Large intestine (tissue), 3 donors: ENCODE measurements at regions not wholly inside any gene's neighbourhood (a gene's known extent, or its start where the extent isn't known, plus 50 kb on each side); places are given as distances from the start of the nearest gene placed in this dataset.

Experiments used
- DNase-seq, 2 donors: peaks; one replicate each; pipeline versions ENCODE4 v3.0.0 to v3.0.0-alpha.2; 2013
- H3K27ac ChIP-seq: one replicate; pipeline ENCODE4 v1.5.1; 2013; ENCODE audit warnings: low read length
- H3K27me3 ChIP-seq: 2 replicates; pipeline ENCODE4 v1.6.1; 2013; ENCODE audit warnings: low read length; ENCODE audit not compliant: control insufficient read depth, insufficient read depth
- H3K36me3 ChIP-seq: 2 replicates; pipeline ENCODE4 v1.6.1; 2013; ENCODE audit warnings: low read length; ENCODE audit not compliant: control insufficient read depth, insufficient read depth
- H3K4me1 ChIP-seq: one replicate; pipeline ENCODE4 v1.6.1; 2013; ENCODE audit warnings: low read length; ENCODE audit not compliant: control insufficient read depth, insufficient read depth
- H3K4me3 ChIP-seq: one replicate; pipeline ENCODE4 v1.5.1; 2013; ENCODE audit warnings: low read length
- H3K9me3 ChIP-seq: one replicate; pipeline ENCODE4 v1.6.1; 2013; ENCODE audit warnings: mild to moderate bottlenecking, low read depth, low read length, moderate library complexity; ENCODE audit not compliant: control insufficient read depth
- WGBS: methylation state at CpG from one replicate; pipeline ENCODE4 v1.1.5; 2013; ENCODE audit warnings: low lambda C conversion rate; ENCODE audit not compliant: insufficient coverage; 5-methylcytosine and 5-hydroxymethylcytosine counted together

- no peak for DNase-seq
- Histone ChIP-seq H3K9me3 (no peaks in the 10 kb centered on the region), H3K27ac (no peak overlapping the region), H3K27me3 (peaks cover 5% of the 10 kb centered on the region), H3K36me3 (no peaks in the 10 kb centered on the region), H3K4me3 (no peak overlapping the region), H3K4me1 (no peaks in the 10 kb centered on the region)
- no CpG with 5 or more reads among the region's 2 CpGs for WGBS
These were observed 252.5 kb upstream of the HNRNPA3 start for GRCh38 chr2:176960061-176960460.

- H3K27me3 ChIP-seq = peaks cover 5% of the 10 kb centered on the region
- H3K27ac ChIP-seq = no peak overlapping the region
- 90% methylated on average over 2 of the region's 7 CpGs for WGBS
- DNase-seq = no peak
- no peaks in the 10 kb centered on the region for H3K9me3 ChIP-seq
- H3K4me1 ChIP-seq = no peaks in the 10 kb centered on the region
- H3K36me3 ChIP-seq = no peaks in the 10 kb centered on the region
- H3K4me3 ChIP-seq = no peak overlapping the region
These were observed 251.7 kb upstream of the HNRNPA3 start for GRCh38 chr2:176960736-176961520.

GRCh38 chr2:176961775-176962619, 250.6 kb upstream of the HNRNPA3 start:
- Histone ChIP-seq H3K27me3 (peaks cover 3% of the 10 kb centered on the region), H3K27ac (no peak overlapping the region), H3K4me1 (no peaks in the 10 kb centered on the region), H3K36me3 (no peaks in the 10 kb centered on the region), H3K9me3 (no peaks in the 10 kb centered on the region), H3K4me3 (no peak overlapping the region)
- DNase-seq = no peak
- no CpG with 5 or more reads among the region's 11 CpGs for WGBS

GRCh38 chr2:176963568-176964287, 248.9 kb upstream of the HNRNPA3 start:
- 87% methylated on average over 4 of the region's 4 CpGs for WGBS
- H3K36me3 ChIP-seq = no peaks in the 10 kb centered on the region

GRCh38 chr2:176967911-176968450, 244.6 kb upstream of the HNRNPA3 start:
- Histone ChIP-seq H3K27me3 (peaks cover 2% of the 10 kb centered on the region), H3K4me1 (no peaks in the 10 kb centered on the region), H3K36me3 (no peaks in the 10 kb centered on the region), H3K9me3 (no peaks in the 10 kb centered on the region), H3K4me3 (no peak overlapping the region), H3K27ac (no peak overlapping the region)
- DNase-seq = no peak

More at GRCh38 chr2:176963568-176964287, 248.9 kb upstream of the HNRNPA3 start:
- no peaks in the 10 kb centered on the region for H3K27me3 ChIP-seq
- H3K4me3 ChIP-seq = no peak overlapping the region
- H3K4me1 ChIP-seq = no peaks in the 10 kb centered on the region
- H3K9me3 ChIP-seq = no peaks in the 10 kb centered on the region
- no peak for DNase-seq
- no peak overlapping the region for H3K27ac ChIP-seq

- Histone ChIP-seq H3K9me3 (no peaks in the 10 kb centered on the region), H3K27ac (no peak overlapping the region), H3K4me1 (no peaks in the 10 kb centered on the region), H3K27me3 (peaks cover 4% of the 10 kb centered on the region), H3K4me3 (no peak overlapping the region), H3K36me3 (no peaks in the 10 kb centered on the region)
- no CpG with 5 or more reads among the region's 2 CpGs for WGBS
- no peak for DNase-seq
These were observed 242.8 kb upstream of the HNRNPA3 start for GRCh38 chr2:176969642-176970359.

- H3K4me3 ChIP-seq = no peak overlapping the region
- no peaks in the 10 kb centered on the region for H3K36me3 ChIP-seq
- H3K4me1 ChIP-seq = no peaks in the 10 kb centered on the region
- DNase-seq = no peak
- H3K27ac ChIP-seq = no peak overlapping the region
- H3K27me3 ChIP-seq = peaks cover 7% of the 10 kb centered on the region
- no peaks in the 10 kb centered on the region for H3K9me3 ChIP-seq
- no CpG with 5 or more reads among the region's 9 CpGs for WGBS
These were observed 235.6 kb upstream of the HNRNPA3 start for GRCh38 chr2:176976736-176977685.

GRCh38 chr2:176978921-176979320, 233.7 kb upstream of the HNRNPA3 start:
- H3K27ac ChIP-seq = no peak overlapping the region
- peaks cover 7% of the 10 kb centered on the region for H3K27me3 ChIP-seq
- H3K4me3 ChIP-seq = no peak overlapping the region
- no peaks in the 10 kb centered on the region for H3K36me3 ChIP-seq
- no peaks in the 10 kb centered on the region for H3K4me1 ChIP-seq
- no peaks in the 10 kb centered on the region for H3K9me3 ChIP-seq
- no CpG with 5 or more reads among the region's 2 CpGs for WGBS
- DNase-seq = no peak

- peaks cover 7% of the 10 kb centered on the region for H3K27me3 ChIP-seq
- no peaks in the 10 kb centered on the region for H3K9me3 ChIP-seq
- H3K36me3 ChIP-seq = no peaks in the 10 kb centered on the region
- no peaks in the 10 kb centered on the region for H3K4me1 ChIP-seq
- no peak overlapping the region for H3K4me3 ChIP-seq
- WGBS = 52% methylated on average over 2 of the region's 2 CpGs
- DNase-seq = no peak
- H3K27ac ChIP-seq = no peak overlapping the region
These were observed 232.4 kb upstream of the HNRNPA3 start for GRCh38 chr2:176979981-176980710.
